ENCODE measurements at regions not wholly inside any gene's neighbourhood (a gene's known extent, or its start where the extent isn't known, plus 50 kb on each side); places are given as distances from the start of the nearest gene placed in this dataset.

- CTCF ChIA-PET = no interaction called here
- Histone ChIP-seq H3K9me3 (ENCODE audit: control insufficient read depth, insufficient read depth, low read depth, low read length) (no peaks in the 10 kb centered on the region), H3K4me1 (ENCODE audit: control insufficient read depth, insufficient read depth, low read length) (no peaks in the 10 kb centered on the region), H3K27ac (ENCODE audit: low read length) (no peak overlapping the region), H3K4me3 (ENCODE audit: low read depth in 2 of 2, low read length in 2 of 2) (no peak overlapping the region), H3K36me3 (ENCODE audit: control insufficient read depth, insufficient read depth, low read length) (no peaks in the 10 kb centered on the region), H3K27me3 (ENCODE audit: control insufficient read depth, insufficient read depth, low read length) (no peaks in the 10 kb centered on the region)
- BruUV-seq (replicated peaks) = no TSS peak
- no peak for TF ChIP-seq TCF7L2 (IDR thresholded peaks at IDR 0.05; ENCODE audit: low read depth, low read length)
- no peak for TF ChIP-seq CTCF (IDR thresholded peaks at IDR 0.05)
- TF ChIP-seq SIN3A (IDR thresholded peaks at IDR 0.05; ENCODE audit: borderline replicate concordance, insufficient read depth, low read depth, low read length) = no peak
- TF ChIP-seq REST (IDR thresholded peaks at IDR 0.05; ENCODE audit: insufficient read depth in 1 of 2, low read depth in 2 of 2, low read length in 1 of 2) = no peak
- TF ChIP-seq POLR2AphosphoS5 (IDR thresholded peaks at IDR 0.05; ENCODE audit: low read depth, low read length) = no peak
- ATAC-seq (no peak), DNase-seq (ENCODE audit: low read depth, low spot score) (no peak)
- intact Hi-C loops (cut with micrococcal nuclease; ENCODE audit: unreplicated experiment) (no loop called here), in situ Hi-C loops (cut with HindIII; ENCODE audit: low pct_unique_long_range_greater_than_20kb, low sequenced_read_pairs) (no loop called here)
- POLR2A ChIA-PET = no interaction called here
Observed at GRCh38 chr6:145241721-145242120, 493.6 kb downstream of the EPM2A start.

GRCh38 chr6:145244349-145245100 is 490.8 kb downstream of the EPM2A start:
- no peaks in the 10 kb centered on the region for H3K27me3 ChIP-seq (ENCODE audit: control insufficient read depth, insufficient read depth, low read length)
- BruUV-seq (replicated peaks) = no TSS peak
- H3K27ac ChIP-seq (ENCODE audit: low read length) = no peak overlapping the region
- POLR2A ChIA-PET = no interaction called here
- intact Hi-C loops (cut with micrococcal nuclease; ENCODE audit: unreplicated experiment) = no loop called here
- ATAC-seq (no peak), DNase-seq (ENCODE audit: low read depth, low spot score) (no peak)
- no peak overlapping the region for H3K4me3 ChIP-seq (ENCODE audit: low read depth in 2 of 2, low read length in 2 of 2)
- no peaks in the 10 kb centered on the region; the same call in 1 of the 2 replicates for H3K9me3 ChIP-seq (ENCODE audit: control insufficient read depth, insufficient read depth, low read depth, low read length)
- in situ Hi-C loops (cut with HindIII; ENCODE audit: low pct_unique_long_range_greater_than_20kb, low sequenced_read_pairs) = no loop called here
- no peaks in the 10 kb centered on the region for H3K36me3 ChIP-seq (ENCODE audit: control insufficient read depth, insufficient read depth, low read length)
- no peaks in the 10 kb centered on the region for H3K4me1 ChIP-seq (ENCODE audit: control insufficient read depth, insufficient read depth, low read length)
- TF ChIP-seq REST (IDR thresholded peaks at IDR 0.05; ENCODE audit: insufficient read depth in 1 of 2, low read depth in 2 of 2, low read length in 1 of 2) (no peak), CTCF (IDR thresholded peaks at IDR 0.05) (no peak), TCF7L2 (IDR thresholded peaks at IDR 0.05; ENCODE audit: low read depth, low read length) (no peak), SIN3A (IDR thresholded peaks at IDR 0.05; ENCODE audit: borderline replicate concordance, insufficient read depth, low read depth, low read length) (no peak), POLR2AphosphoS5 (IDR thresholded peaks at IDR 0.05; ENCODE audit: low read depth, low read length) (no peak)
- CTCF ChIA-PET = no interaction called here
